Choroid plexus epithelial cell (primary cell): ENCODE measurements at regions not wholly inside any gene's neighbourhood (a gene's known extent, or its start where the extent isn't known, plus 50 kb on each side); places are given as distances from the start of the nearest gene placed in this dataset.

Experiments used
- DNase-seq: peaks from one replicate; pipeline ENCODE4 v3.0.0-alpha.2; 2010; ENCODE audit warnings: low read depth
- H3K4me3 ChIP-seq: 2 replicates; pipeline ENCODE4 v1.5.1; 2011; ENCODE audit warnings: low read depth, mild to moderate bottlenecking, control low read depth, low read length, moderate library complexity
- TF ChIP-seq, protein P1 (sequence below): conservative IDR thresholded peaks from 2 replicates; pipeline ENCODE4 v1.5.1; 2011; ENCODE audit warnings: low read depth, mild to moderate bottlenecking, control low read depth, inconsistent platforms, low read length, moderate library complexity

DNA sequence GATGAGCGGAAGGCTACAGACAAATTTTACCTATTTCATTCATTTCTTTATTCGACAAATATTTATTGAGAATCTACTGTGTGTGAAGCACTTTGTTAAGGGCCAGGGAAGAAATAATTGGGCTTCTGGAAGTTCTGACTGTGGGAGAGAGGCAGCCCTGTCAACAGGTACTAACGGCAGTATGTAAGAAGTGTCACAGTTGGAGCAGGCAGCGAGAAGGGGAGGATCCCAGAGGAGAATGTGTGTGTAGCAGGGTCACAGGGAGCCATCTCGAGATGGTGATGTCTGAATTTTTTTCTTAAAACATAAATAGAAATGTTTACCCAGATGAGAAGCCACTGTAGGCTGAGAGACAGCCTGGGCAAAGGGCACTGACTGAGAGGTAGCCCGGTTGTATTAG is 163.3 kb upstream of the SLC38A2 start:
- no peak for DNase-seq
- H3K4me3 ChIP-seq: no peak overlapping the region
- TF ChIP-seq, protein P1, sequence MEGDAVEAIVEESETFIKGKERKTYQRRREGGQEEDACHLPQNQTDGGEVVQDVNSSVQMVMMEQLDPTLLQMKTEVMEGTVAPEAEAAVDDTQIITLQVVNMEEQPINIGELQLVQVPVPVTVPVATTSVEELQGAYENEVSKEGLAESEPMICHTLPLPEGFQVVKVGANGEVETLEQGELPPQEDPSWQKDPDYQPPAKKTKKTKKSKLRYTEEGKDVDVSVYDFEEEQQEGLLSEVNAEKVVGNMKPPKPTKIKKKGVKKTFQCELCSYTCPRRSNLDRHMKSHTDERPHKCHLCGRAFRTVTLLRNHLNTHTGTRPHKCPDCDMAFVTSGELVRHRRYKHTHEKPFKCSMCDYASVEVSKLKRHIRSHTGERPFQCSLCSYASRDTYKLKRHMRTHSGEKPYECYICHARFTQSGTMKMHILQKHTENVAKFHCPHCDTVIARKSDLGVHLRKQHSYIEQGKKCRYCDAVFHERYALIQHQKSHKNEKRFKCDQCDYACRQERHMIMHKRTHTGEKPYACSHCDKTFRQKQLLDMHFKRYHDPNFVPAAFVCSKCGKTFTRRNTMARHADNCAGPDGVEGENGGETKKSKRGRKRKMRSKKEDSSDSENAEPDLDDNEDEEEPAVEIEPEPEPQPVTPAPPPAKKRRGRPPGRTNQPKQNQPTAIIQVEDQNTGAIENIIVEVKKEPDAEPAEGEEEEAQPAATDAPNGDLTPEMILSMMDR: no peak

DNA sequence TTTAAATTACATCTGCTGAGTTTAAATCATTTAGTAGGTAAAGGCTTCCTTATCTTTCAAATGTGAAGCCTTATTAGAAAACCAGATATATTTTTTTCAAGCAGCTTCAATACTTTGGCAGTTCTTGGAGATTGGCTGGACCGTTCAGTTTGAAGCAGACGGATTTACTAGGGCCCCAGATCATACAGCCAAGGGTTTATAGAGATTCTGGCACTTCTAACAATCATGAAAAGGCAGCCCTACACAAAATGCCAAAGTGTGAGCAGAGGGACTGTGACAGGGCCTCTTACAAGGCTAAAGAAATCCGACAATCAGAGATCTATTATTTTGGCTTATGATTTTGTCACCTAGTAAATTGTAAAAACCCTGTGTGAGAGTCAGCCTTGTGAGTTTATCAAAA is 162.8 kb upstream of the SLC38A2 start:
- no peak overlapping the region for H3K4me3 ChIP-seq
- DNase-seq: no peak
- TF ChIP-seq, protein P1: no peak

DNA sequence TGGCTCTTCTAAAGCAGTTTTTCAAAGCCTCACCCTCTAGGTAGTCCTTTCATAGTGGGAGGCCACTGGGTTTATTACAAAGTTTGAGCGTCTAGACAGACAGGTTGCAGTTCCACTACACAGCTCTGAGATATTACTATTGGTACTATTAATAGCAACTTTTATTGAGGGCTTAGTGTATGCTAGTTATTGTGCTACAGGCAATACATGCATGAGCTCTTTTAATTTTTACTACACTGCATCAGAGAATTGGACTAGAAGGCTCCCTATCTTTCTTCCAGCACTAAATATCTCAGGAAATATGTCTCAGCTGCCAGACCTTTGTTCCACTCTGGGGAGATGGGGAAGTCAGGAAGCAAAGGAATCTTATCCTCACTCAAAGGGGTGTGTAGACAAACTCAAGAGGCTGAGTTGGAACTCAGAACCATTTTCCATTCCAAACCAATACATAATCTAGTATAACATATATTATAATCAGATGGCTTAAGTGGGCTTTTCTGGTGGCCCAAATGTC is 161.8 kb upstream of the SLC38A2 start:
- TF ChIP-seq, protein P1: no peak
- H3K4me3 ChIP-seq: no peak overlapping the region
- DNase-seq: no peak

DNA sequence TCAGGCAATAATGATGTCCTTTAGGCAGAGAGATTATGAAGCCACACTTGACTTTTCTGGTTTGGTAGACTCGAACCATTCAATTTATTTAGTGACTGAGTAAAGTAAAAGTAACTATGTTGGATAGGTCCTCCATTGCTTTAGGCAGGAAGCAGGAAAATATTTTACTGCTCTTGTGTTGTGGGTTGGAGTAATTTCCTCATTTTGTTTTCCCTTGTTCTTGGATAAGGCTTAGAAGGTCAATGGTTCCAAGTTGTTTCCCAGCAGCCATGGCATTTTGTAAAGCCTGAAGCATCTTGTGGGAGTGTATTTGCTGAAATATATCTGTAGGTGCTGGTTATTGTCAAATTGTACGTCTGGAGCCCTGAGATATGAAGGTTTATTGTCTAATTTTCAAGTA is 161.2 kb upstream of the SLC38A2 start:
- DNase-seq: no peak
- TF ChIP-seq, protein P1: no peak
- H3K4me3 ChIP-seq: no peak overlapping the region

DNA sequence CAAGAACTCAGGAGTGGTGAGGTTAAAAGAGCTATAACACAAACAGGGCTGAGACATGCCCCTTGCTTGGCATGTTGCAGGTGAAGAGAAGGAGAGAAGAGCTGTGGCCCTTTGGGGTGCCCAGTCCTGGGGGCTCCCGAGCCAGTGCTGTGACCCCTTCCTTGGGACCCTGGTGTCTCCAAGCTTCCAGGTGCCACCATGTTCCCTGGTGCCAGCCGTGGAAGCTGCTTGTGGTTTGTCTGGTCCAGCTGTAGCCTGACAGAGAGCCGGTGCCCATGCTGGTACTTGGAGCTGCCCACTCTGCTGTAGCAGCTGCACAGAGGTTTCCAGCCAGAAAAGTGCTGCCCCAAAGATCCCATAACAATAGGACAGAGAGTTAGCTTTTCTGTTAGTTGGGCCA is 159.2 kb upstream of the SLC38A2 start:
- DNase-seq: no peak
- no peak overlapping the region for H3K4me3 ChIP-seq
- TF ChIP-seq, protein P1: no peak

DNA sequence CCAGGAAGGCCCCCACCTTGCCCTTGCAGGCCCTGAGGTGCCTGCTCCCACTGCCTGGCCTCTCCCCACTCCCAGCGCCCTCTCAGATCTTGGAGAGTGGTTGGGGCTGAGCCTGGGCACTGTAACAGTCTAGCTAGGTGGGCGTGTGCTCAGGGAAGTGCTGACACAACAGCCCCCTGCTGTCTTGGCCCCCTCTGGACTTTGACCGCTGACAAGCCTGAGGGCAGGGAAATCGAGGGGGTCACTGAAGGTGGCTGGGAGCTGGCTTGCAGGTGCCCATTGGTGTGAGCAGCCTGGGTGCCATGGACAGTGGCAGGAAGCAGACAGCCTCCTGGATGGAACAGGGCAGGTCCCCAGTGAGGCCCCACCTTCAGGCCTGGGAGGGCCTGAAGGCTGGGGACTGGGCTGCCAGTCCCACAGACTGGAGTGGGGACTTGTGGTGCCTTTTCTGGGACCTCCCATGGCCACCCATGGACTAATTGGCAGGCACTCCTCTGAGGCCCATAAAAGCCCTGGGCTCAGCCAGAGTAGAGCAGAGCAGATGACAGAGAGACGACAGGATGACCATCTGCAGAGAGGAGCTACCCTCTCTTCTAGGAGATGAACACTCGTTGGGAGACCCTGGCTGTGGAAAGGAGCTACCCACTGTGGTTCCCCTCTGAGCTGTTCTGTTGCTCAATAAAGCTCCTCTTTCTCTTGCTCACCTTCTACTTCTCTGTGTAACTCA is 158.6 kb upstream of the SLC38A2 start:
- DNase-seq: no peak
- no peak overlapping the region for H3K4me3 ChIP-seq
- TF ChIP-seq, protein P1: no peak
